Fibroblast of skin of left quadriceps (primary cell): ENCODE measurements at regions not wholly inside any gene's neighbourhood (a gene's known extent, or its start where the extent isn't known, plus 50 kb on each side); places are given as distances from the start of the nearest gene placed in this dataset.

Experiments used
- DNase-seq, 2 experiments: peaks; one replicate each; pipeline ENCODE4 v3.0.0-alpha.2; 2013; ENCODE audit warnings: low read depth in 2 of 2

DNA sequence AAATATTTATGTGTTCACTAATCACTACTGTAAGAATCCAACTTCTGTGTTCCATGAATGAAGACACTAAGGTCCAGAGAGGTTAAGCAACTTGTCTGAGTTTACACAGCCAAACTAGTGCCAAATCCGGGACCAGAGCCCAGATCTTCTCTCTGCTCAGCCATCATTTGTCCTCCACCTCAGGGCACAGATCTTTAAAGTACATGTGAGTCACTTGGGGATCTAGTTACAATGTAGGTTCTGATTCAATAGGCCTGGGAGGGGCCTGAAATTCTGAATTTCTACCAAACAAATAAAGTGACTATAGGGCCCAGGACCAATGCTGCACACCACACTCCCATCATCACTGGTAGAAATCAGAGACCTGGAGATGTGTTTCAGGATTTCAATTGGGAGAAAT, 162.9 kb downstream of the GXYLT1 start:
- no peak for DNase-seq

- no peak for DNase-seq
These were observed 163.7 kb downstream of the GXYLT1 start for GRCh38 chr12:41981013-41981412.

DNA sequence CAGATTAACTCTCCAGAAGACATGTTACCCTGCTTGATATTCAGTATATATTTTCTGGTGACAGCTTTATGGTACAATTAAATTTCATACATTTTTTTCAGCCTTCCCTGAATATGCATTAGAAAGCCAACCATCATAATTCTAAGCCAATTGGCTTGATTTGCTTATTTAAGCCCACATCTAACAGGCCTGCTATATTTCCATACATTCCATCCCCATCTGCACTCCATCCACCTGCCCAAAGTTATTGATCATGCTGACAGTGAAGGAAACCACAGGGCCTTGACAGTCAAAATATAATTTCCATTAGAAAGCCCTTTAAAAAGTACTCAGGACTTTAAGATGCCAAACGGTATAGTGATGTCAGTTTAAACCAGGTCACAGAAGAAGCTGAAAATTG, 164.3 kb downstream of the GXYLT1 start:
- peak in 1 of 2 experiments; percentile 3 for DNase-seq

DNA sequence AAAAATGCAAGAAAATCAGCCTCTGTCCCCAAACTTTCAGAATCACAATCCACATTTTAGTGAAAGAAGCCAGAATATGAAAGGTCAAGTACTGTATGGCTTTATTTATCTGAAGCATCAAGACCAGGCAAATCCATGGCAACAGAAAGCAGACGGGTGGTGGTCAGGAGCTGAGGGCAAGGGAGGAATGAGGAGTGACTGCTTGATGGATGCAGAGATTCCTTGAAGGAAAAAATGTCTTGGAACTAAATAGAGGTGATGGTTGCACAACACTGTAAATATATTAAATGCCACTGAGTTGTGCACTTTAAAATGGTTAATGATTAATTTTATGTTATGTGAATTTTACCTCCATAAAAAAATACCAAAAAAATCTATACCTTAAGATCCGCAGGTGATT, 165.1 kb downstream of the GXYLT1 start:
- no peak for DNase-seq

DNA sequence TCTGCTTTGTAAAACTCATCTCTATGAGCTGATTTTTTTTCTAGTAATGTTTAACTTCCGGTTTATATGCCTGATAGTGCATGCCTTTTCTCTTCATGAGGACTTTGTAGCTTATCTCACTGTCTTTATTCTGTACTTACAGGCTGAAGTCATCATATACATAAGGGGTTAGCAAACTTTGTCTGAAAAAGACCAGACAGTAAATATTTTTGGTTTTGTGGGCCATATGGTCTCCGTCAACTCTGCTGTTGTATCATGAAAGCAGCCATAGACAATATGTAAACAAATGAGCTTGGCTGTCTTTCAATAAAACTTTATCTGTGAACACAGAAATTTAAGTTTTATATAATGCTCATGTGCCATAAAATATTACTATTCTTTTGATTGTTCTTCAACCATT, 172.1 kb downstream of the GXYLT1 start:
- DNase-seq: no peak

GRCh38 chr12:41972196-41972595, 172.5 kb downstream of the GXYLT1 start:
- no peak for DNase-seq

GRCh38 chr12:41970744-41971143, 173.9 kb downstream of the GXYLT1 start:
- DNase-seq: no peak

GRCh38 chr12:41968599-41968998, 176.1 kb downstream of the GXYLT1 start:
- DNase-seq: no peak

- no peak for DNase-seq
These were observed 176.8 kb downstream of the GXYLT1 start for GRCh38 chr12:41967668-41968500.

DNA sequence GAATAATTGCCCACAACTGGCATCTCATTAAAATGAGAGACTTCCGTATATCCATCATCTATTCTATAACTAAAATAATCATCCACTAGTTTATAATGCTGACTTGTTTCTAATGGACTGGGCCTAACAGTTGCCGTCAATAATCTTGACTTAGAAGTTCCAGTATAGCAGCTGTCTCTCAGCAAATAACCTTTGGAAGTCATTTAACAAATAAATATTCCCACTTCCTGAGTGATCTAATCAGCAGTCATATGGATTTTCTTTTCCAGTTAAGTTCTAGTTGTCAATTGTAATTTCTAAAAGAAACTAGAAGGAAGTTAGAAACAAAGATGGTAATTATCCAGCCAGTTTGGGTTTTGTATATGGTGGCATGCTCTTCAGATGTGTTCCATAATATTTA, 177.8 kb downstream of the GXYLT1 start:
- no peak for DNase-seq

DNA sequence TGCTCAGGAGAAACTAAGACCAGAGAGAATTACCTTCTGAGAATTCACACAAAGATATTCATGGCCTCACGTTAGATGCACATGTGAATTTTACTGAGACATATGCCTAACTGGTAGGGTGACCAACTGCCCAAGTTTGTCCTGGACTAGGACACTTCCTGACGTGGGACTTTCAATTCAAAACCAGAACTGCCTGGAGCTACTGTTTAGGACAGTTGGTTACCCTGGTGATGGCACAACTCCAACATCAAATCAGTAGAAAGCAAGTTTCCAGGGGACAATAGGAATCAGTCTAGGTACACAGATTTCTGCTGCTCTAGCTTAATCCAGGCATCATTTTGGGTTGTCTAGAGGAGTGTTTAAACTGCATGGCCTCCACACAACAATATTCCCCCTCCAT, 178.7 kb downstream of the GXYLT1 start:
- no peak for DNase-seq

DNA sequence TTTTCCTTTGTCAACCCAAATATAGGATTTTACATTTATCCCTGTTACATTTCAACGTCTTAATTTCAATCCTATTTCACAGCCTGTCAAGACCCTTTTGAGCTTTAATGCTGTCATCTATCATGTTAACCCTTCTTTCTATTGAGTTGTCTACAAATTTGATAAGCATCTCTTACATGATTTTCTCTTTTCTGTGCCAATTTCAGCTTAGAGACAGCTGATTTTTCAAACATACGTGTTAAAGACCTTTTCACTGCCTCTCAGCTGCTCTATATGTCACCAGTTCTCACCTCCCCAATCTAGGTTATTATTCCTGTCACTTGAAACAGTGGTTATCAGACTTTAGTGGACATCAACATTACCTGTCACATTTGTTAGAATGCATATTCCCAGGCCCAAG, 181.3 kb downstream of the GXYLT1 start:
- no peak for DNase-seq

DNA sequence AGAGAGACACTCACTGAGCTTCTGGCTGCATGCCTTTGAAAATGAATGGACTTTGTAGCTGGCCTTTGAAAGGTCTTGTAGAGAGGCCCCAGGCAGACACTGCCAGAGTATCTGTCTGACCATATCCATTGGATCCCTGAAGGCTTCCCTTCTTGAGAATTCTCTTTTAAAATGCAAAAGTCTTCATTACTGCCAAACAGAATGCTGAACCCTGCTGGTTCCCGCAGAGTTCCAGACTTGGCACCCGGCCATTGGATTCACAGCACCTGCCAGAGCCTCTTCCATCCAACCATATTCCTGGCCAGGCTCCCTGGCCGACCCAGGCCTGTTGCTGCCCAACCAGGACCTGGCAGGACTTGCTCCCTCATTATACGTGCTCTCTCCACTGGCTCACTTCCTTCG, 182.5 kb downstream of the GXYLT1 start:
- no peak for DNase-seq

GRCh38 chr12:41959271-41959670, 185.4 kb downstream of the GXYLT1 start:
- no peak for DNase-seq

DNA sequence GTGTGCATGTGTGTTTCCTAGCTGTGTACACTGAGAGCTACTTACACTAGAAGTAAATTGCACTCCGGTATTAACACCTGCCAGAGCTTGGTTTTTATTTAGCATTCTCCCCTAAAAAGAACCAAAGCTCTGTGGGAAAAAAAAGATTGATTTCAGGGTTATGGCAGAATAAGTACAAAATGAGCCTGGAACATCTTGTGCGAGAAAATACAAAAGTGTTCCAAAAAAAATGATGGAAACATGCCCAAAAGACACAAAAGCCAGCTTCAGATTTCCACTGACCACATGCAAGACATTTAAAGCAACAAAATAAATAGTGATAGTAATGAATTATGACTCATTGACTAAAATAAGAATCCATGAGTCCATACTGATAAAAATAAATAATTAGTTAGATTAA, 188.3 kb downstream of the GXYLT1 start:
- DNase-seq: no peak

GRCh38 chr12:41950455-41950854, 194.2 kb downstream of the GXYLT1 start:
- DNase-seq: no peak

- no peak for DNase-seq
These were observed 198.6 kb downstream of the GXYLT1 start for GRCh38 chr12:41946106-41946505.

GRCh38 chr12:41944216-41944615, 200.5 kb downstream of the GXYLT1 start:
- DNase-seq: no peak

GRCh38 chr12:41943671-41944070, 201.0 kb downstream of the GXYLT1 start:
- DNase-seq: no peak

DNA sequence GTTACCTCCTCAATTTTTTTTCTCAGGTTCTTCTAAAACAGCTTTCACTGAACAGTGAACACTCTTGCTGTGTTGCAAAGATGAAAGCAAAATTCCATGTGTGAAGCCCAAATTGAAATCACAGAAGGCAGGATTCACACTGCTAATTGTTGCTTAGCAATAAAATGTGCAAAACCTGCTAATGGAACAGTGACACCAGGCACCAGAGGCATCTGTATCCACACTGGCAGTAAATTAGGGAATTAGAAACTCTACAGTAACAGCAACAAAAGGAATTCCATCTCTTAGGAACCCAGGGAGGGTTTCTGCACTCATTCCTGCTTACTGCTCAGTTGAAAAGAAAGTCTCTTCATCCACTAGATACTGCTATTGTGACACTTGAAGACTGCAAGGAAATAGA, 202.3 kb downstream of the GXYLT1 start:
- DNase-seq: no peak

- no peak for DNase-seq
These were observed 203.6 kb downstream of the GXYLT1 start for GRCh38 chr12:41941079-41941478.

GRCh38 chr12:41940571-41940970, 204.1 kb downstream of the GXYLT1 start:
- DNase-seq: no peak

- DNase-seq: no peak
These were observed 208.3 kb downstream of the GXYLT1 start for GRCh38 chr12:41936333-41936732.

GRCh38 chr12:41935911-41936310, 208.8 kb downstream of the GXYLT1 start:
- no peak for DNase-seq
